Fibroblast of lung (primary cell): ENCODE measurements at regions not wholly inside any gene's neighbourhood (a gene's known extent, or its start where the extent isn't known, plus 50 kb on each side); places are given as distances from the start of the nearest gene placed in this dataset.

ENCODE experiments used
- EZH2 ChIP-seq: IDR thresholded peaks from 2 replicates; pipeline ENCODE4 v1.5.1; 2012; ENCODE audit warnings: low read length, control low read depth, mild to moderate bottlenecking; ENCODE audit errors: missing control alignments
- TF ChIP-seq, protein P1 (sequence below), 2 donors: IDR thresholded peaks in 1 of 2; conservative IDR thresholded peaks in 1 of 2; 1 replicate in 1 of 2; 2 replicates in 1 of 2; pipeline ENCODE4 v1.5.1; 2011 to 2012; ENCODE audit warnings: low read length in 2 of 2, control low read depth in 1 of 2, inconsistent platforms in 1 of 2, low read depth in 1 of 2, mild to moderate bottlenecking in 1 of 2

GRCh38 chr16:8430401-8430800, 159.9 kb downstream of the TMEM114 start:
- TF ChIP-seq EZH2, result no peak
- TF ChIP-seq, protein P1, sequence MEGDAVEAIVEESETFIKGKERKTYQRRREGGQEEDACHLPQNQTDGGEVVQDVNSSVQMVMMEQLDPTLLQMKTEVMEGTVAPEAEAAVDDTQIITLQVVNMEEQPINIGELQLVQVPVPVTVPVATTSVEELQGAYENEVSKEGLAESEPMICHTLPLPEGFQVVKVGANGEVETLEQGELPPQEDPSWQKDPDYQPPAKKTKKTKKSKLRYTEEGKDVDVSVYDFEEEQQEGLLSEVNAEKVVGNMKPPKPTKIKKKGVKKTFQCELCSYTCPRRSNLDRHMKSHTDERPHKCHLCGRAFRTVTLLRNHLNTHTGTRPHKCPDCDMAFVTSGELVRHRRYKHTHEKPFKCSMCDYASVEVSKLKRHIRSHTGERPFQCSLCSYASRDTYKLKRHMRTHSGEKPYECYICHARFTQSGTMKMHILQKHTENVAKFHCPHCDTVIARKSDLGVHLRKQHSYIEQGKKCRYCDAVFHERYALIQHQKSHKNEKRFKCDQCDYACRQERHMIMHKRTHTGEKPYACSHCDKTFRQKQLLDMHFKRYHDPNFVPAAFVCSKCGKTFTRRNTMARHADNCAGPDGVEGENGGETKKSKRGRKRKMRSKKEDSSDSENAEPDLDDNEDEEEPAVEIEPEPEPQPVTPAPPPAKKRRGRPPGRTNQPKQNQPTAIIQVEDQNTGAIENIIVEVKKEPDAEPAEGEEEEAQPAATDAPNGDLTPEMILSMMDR (conservative IDR thresholded peaks at IDR 0.05 in 1 of 2, IDR thresholded peaks at IDR 0.05 in 1 of 2; ENCODE audit: low read depth in 1 of 2, low read length in 2 of 2), result no peak
